Smooth muscle cell (in vitro differentiated cells): ENCODE measurements at regions not wholly inside any gene's neighbourhood (a gene's known extent, or its start where the extent isn't known, plus 50 kb on each side); places are given as distances from the start of the nearest gene placed in this dataset.

Experiments used
- DNase-seq: peaks from one replicate; lab custom pipeline; 2025; ENCODE audit not compliant: unreplicated experiment; lab: John Stamatoyannopoulos, UW
- H2AFZ ChIP-seq: fragments of 200-600 bp; sonication (generic); 2 replicates; pipeline ENCODE4 v1.6.0; 2016; ENCODE audit warnings: antibody characterized with exemption, low read depth, mild to moderate bottlenecking
- H3F3A ChIP-seq: fragments of 200-600 bp; sonication (generic); 2 replicates; pipeline ENCODE4 v1.6.0; 2017; ENCODE audit warnings: antibody characterized with exemption, low read depth
- H3K27ac ChIP-seq: fragments of 200-600 bp; sonication (generic); 2 replicates; pipeline ENCODE4 v1.5.1; 2016; ENCODE audit warnings: low read depth, mild to moderate bottlenecking
- H3K27me3 ChIP-seq: fragments of 200-600 bp; sonication (generic); 2 replicates; pipeline ENCODE4 v1.6.1; 2016; ENCODE audit warnings: low read depth, mild to moderate bottlenecking
- H3K36me3 ChIP-seq: fragments of 200-600 bp; sonication (generic); 2 replicates; pipeline ENCODE4 v1.5.1; 2016; ENCODE audit warnings: low read depth
- H3K4me1 ChIP-seq: fragments of 200-600 bp; sonication (generic); 2 replicates; pipeline ENCODE4 v1.5.1; 2016; ENCODE audit warnings: low read depth
- H3K4me2 ChIP-seq: fragments of 200-600 bp; sonication (generic); 2 replicates; pipeline ENCODE4 v1.6.0; 2016; ENCODE audit warnings: mild to moderate bottlenecking
- H3K4me3 ChIP-seq: fragments of 200-600 bp; sonication (generic); 2 replicates; pipeline ENCODE4 v1.5.1; 2016; ENCODE audit warnings: mild to moderate bottlenecking
- H3K79me2 ChIP-seq: fragments of 200-600 bp; sonication (generic); 2 replicates; pipeline ENCODE4 v1.6.0; 2016; ENCODE audit warnings: low read depth, mild to moderate bottlenecking
- H3K9ac ChIP-seq: fragments of 200-600 bp; sonication (generic); 2 replicates; pipeline ENCODE4 v1.6.0; 2016; ENCODE audit warnings: low read depth
- H3K9me3 ChIP-seq: fragments of 200-600 bp; sonication (generic); replicated peaks from 2 replicates; pipeline ENCODE4 v1.5.1; 2016; ENCODE audit warnings: low read depth
- H4K20me1 ChIP-seq: fragments of 200-600 bp; sonication (generic); 2 replicates; pipeline ENCODE4 v1.6.0; 2016; ENCODE audit warnings: low read depth
- CTCF ChIP-seq: fragments of 200-600 bp; sonication (generic); IDR thresholded peaks from 2 replicates; pipeline ENCODE4 v1.5.1; 2017; ENCODE audit warnings: borderline replicate concordance, mild to moderate bottlenecking, antibody characterized with exemption; ENCODE audit not compliant: insufficient read depth, poor library complexity, severe bottlenecking
- WGBS: methylation state at CpG from one replicate; pipeline ENCODE4 v1.1.7; 2016; ENCODE audit warnings: low lambda C conversion rate; 5-methylcytosine and 5-hydroxymethylcytosine counted together

- Histone ChIP-seq H3K4me2 (no peak overlapping the region), H4K20me1 (no peaks in the 10 kb centered on the region), H3K9me3 (no peaks in the 10 kb centered on the region), H3K79me2 (no peaks in the 10 kb centered on the region), H3K27me3 (peaks cover 20% of the 10 kb centered on the region), H3K4me1 (no peaks in the 10 kb centered on the region), H2AFZ (no peak overlapping the region), H3K4me3 (no peak overlapping the region), H3F3A (no peaks in the 10 kb centered on the region), H3K9ac (no peak overlapping the region), H3K36me3 (no peaks in the 10 kb centered on the region), H3K27ac (no peak overlapping the region)
- no peak for DNase-seq
- WGBS, result 84% methylated on average over 22 of the region's 22 CpGs
- TF ChIP-seq CTCF, result no peak
These were observed 261.1 kb downstream of the RBFOX3 start for GRCh38 chr17:79349506-79350400.

GRCh38 chr17:79342376-79342775 lies 267.8 kb downstream of the ENGASE start:
- H3F3A ChIP-seq, result no peaks in the 10 kb centered on the region
- no peaks in the 10 kb centered on the region for H3K79me2 ChIP-seq
- WGBS, result 79% methylated on average over 9 of the region's 9 CpGs
- no peak overlapping the region for H3K27ac ChIP-seq
- no peak for DNase-seq
- no peaks in the 10 kb centered on the region for H4K20me1 ChIP-seq
- H3K4me2 ChIP-seq, result no peak overlapping the region
- no peaks in the 10 kb centered on the region for H3K36me3 ChIP-seq
- H3K27me3 ChIP-seq, result peaks cover 11% of the 10 kb centered on the region
- no peaks in the 10 kb centered on the region for H3K9me3 ChIP-seq
- H3K9ac ChIP-seq, result no peak overlapping the region
- H3K4me3 ChIP-seq, result no peak overlapping the region
- no peak for TF ChIP-seq CTCF
- H3K4me1 ChIP-seq, result no peaks in the 10 kb centered on the region
- H2AFZ ChIP-seq, result no peak overlapping the region

- WGBS, result 87% methylated on average over 8 of the region's 8 CpGs
- TF ChIP-seq CTCF, result no peak
- H3K4me3 ChIP-seq, result no peak overlapping the region
- H3F3A ChIP-seq, result no peaks in the 10 kb centered on the region
- H3K36me3 ChIP-seq, result no peaks in the 10 kb centered on the region
- no peaks in the 10 kb centered on the region for H3K79me2 ChIP-seq
- no peak overlapping the region for H3K4me2 ChIP-seq
- H3K9ac ChIP-seq, result no peak overlapping the region
- no peaks in the 10 kb centered on the region for H3K4me1 ChIP-seq
- H3K9me3 ChIP-seq, result no peaks in the 10 kb centered on the region
- H3K27ac ChIP-seq, result no peak overlapping the region
- H3K27me3 ChIP-seq, result peaks cover 6% of the 10 kb centered on the region
- DNase-seq, result no peak
- H4K20me1 ChIP-seq, result no peaks in the 10 kb centered on the region
- no peak overlapping the region for H2AFZ ChIP-seq
These were observed 267.2 kb downstream of the ENGASE start for GRCh38 chr17:79341816-79342215.
